Keratinocyte (primary cell): ENCODE measurements at regions not wholly inside any gene's neighbourhood (a gene's known extent, or its start where the extent isn't known, plus 50 kb on each side); places are given as distances from the start of the nearest gene placed in this dataset.

ENCODE experiments used
- DNase-seq: peaks from one replicate; pipeline ENCODE4 v3.0.0-alpha.2; 2011; ENCODE audit warnings: low read depth, missing footprints, low spot score
- FAIRE-seq: peaks from 2 replicates; lab custom pipeline; 2011; peaks lifted over from hg19 to GRCh38; lab: Jason Lieb, UNC
- H2AFZ ChIP-seq: 2 replicates; pipeline ENCODE4 v1.6.0; 2012; ENCODE audit warnings: low read length, control low read depth, inconsistent platforms; ENCODE audit not compliant: control insufficient read depth
- H3K27ac ChIP-seq: 2 replicates; pipeline ENCODE4 v1.5.1; 2011; ENCODE audit warnings: low read length; ENCODE audit not compliant: control insufficient read depth, insufficient read depth
- H3K27me3 ChIP-seq: 3 replicates; pipeline ENCODE4 v1.6.0; 2011; ENCODE audit warnings: low read length; ENCODE audit not compliant: control insufficient read depth, insufficient read depth; ENCODE audit errors: extremely low read depth
- H3K36me3 ChIP-seq, 2 experiments: 2 replicates in 1 of 2; 3 replicates in 1 of 2; pipeline ENCODE4 v1.5.1; 2011; ENCODE audit warnings: low read length in 2 of 2, mild to moderate bottlenecking in 1 of 2; ENCODE audit not compliant: control insufficient read depth in 2 of 2, insufficient read depth in 2 of 2; ENCODE audit errors: extremely low read depth in 1 of 2
- H3K4me1 ChIP-seq: 3 replicates; pipeline ENCODE4 v1.5.1; 2011; ENCODE audit warnings: low read length; ENCODE audit not compliant: control insufficient read depth, insufficient read depth; ENCODE audit errors: extremely low read depth
- H3K4me2 ChIP-seq: 3 replicates; pipeline ENCODE4 v1.6.0; 2011; ENCODE audit warnings: low read depth, low read length; ENCODE audit not compliant: control insufficient read depth, insufficient read depth; ENCODE audit errors: extremely low read depth
- H3K4me3 ChIP-seq, 3 experiments: fragments of 200-600 bp in 1 of 3; sonication (generic) in 1 of 3; 2 replicates in 2 of 3; 3 replicates in 1 of 3; pipeline ENCODE4 v1.5.1; 2011 to 2016; ENCODE audit warnings: low read length in 3 of 3, mild to moderate bottlenecking in 3 of 3, control low read depth in 2 of 3, inconsistent platforms in 1 of 3, low read depth in 1 of 3, mixed read lengths in 1 of 3, mixed run types in 1 of 3, moderate library complexity in 1 of 3; ENCODE audit not compliant: control insufficient read depth in 2 of 3, insufficient read depth in 2 of 3; ENCODE audit errors: extremely low read depth in 1 of 3
- H3K79me2 ChIP-seq: 2 replicates; pipeline ENCODE4 v1.6.0; 2012; ENCODE audit warnings: low read length; ENCODE audit not compliant: control insufficient read depth, insufficient read depth
- H3K9ac ChIP-seq: 3 replicates; pipeline ENCODE4 v1.6.0; 2011; ENCODE audit warnings: low read length; ENCODE audit not compliant: control insufficient read depth, insufficient read depth; ENCODE audit errors: extremely low read depth
- H3K9me1 ChIP-seq: 3 replicates; pipeline ENCODE4 v1.6.0; 2011; ENCODE audit warnings: low read length; ENCODE audit not compliant: control insufficient read depth, insufficient read depth; ENCODE audit errors: extremely low read depth
- H3K9me3 ChIP-seq: 2 replicates; pipeline ENCODE4 v1.5.1; 2012; ENCODE audit warnings: low read depth, low read length; ENCODE audit not compliant: control insufficient read depth
- H4K20me1 ChIP-seq: 3 replicates; pipeline ENCODE4 v1.6.0; 2011; ENCODE audit warnings: low read length; ENCODE audit not compliant: control insufficient read depth, insufficient read depth; ENCODE audit errors: extremely low read depth
- EZH2 ChIP-seq: IDR thresholded peaks from one replicate; pipeline ENCODE4 v1.6.1; 2012; ENCODE audit warnings: inconsistent platforms, mild to moderate bottlenecking, low read length, moderate library complexity
- dilution Hi-C: fragments of 300-500 bp; cut with MboI; formaldehyde crosslinking; loops from one replicate; pipeline ENCODE4 v1.7.0; 2020; ENCODE audit warnings: low sequenced_read_pairs; ENCODE audit not compliant: extremely low pct_ligation_motif_present
- TF ChIP-seq, protein P1 (sequence below), 3 experiments: IDR thresholded peaks in 1 of 3; conservative IDR thresholded peaks in 1 of 3; optimal IDR thresholded peaks in 1 of 3; 2 replicates in 2 of 3; 3 replicates in 1 of 3; pipeline versions ENCODE3 to v1.5.1; 2011; ENCODE audit warnings: low read length in 3 of 3, mild to moderate bottlenecking in 3 of 3, moderate library complexity in 2 of 3, control low read depth in 1 of 3, inconsistent platforms in 1 of 3; ENCODE audit not compliant: insufficient read depth in 2 of 3; ENCODE audit errors: extremely low read depth in 1 of 3

GRCh38 chr12:118513611-118514010, 137.3 kb downstream of the SUDS3 start:
- H4K20me1 ChIP-seq: no peaks in the 10 kb centered on the region
- H3K9me3 ChIP-seq: no peaks in the 10 kb centered on the region
- no peak overlapping the region for H3K9ac ChIP-seq
- no peaks in the 10 kb centered on the region for H3K36me3 ChIP-seq
- TF ChIP-seq, protein P1, sequence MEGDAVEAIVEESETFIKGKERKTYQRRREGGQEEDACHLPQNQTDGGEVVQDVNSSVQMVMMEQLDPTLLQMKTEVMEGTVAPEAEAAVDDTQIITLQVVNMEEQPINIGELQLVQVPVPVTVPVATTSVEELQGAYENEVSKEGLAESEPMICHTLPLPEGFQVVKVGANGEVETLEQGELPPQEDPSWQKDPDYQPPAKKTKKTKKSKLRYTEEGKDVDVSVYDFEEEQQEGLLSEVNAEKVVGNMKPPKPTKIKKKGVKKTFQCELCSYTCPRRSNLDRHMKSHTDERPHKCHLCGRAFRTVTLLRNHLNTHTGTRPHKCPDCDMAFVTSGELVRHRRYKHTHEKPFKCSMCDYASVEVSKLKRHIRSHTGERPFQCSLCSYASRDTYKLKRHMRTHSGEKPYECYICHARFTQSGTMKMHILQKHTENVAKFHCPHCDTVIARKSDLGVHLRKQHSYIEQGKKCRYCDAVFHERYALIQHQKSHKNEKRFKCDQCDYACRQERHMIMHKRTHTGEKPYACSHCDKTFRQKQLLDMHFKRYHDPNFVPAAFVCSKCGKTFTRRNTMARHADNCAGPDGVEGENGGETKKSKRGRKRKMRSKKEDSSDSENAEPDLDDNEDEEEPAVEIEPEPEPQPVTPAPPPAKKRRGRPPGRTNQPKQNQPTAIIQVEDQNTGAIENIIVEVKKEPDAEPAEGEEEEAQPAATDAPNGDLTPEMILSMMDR (optimal IDR thresholded peaks at IDR 0.05 in 1 of 3, IDR thresholded peaks at IDR 0.05 in 1 of 3, conservative IDR thresholded peaks at IDR 0.05 in 1 of 3; ENCODE audit: extremely low read depth in 1 of 3, insufficient read depth in 2 of 3, low read length in 3 of 3): no peak
- TF ChIP-seq EZH2: no peak
- no peaks in the 10 kb centered on the region for H3K4me1 ChIP-seq
- no peak overlapping the region for H3K4me2 ChIP-seq
- DNase-seq (no peak), FAIRE-seq (no peak)
- no peaks in the 10 kb centered on the region for H3K9me1 ChIP-seq
- H3K79me2 ChIP-seq: no peaks in the 10 kb centered on the region
- H3K27me3 ChIP-seq: no peaks in the 10 kb centered on the region
- H3K27ac ChIP-seq: no peak overlapping the region
- dilution Hi-C loops: no loop called here
- H3K4me3 ChIP-seq: no peak overlapping the region
- H2AFZ ChIP-seq: no peak overlapping the region

GRCh38 chr12:118514297-118514696, 137.9 kb downstream of the SUDS3 start:
- no peak overlapping the region for H3K4me2 ChIP-seq
- no peaks in the 10 kb centered on the region for H3K9me3 ChIP-seq
- no peaks in the 10 kb centered on the region for H3K79me2 ChIP-seq
- DNase-seq (no peak), FAIRE-seq (no peak)
- H3K4me3 ChIP-seq: no peak overlapping the region
- no peaks in the 10 kb centered on the region for H3K36me3 ChIP-seq
- no peak overlapping the region for H3K9ac ChIP-seq
- dilution Hi-C loops: no loop called here
- no peaks in the 10 kb centered on the region for H3K9me1 ChIP-seq
- H2AFZ ChIP-seq: no peak overlapping the region
- TF ChIP-seq, protein P1 (optimal IDR thresholded peaks at IDR 0.05 in 1 of 3, IDR thresholded peaks at IDR 0.05 in 1 of 3, conservative IDR thresholded peaks at IDR 0.05 in 1 of 3; ENCODE audit: extremely low read depth in 1 of 3, insufficient read depth in 2 of 3, low read length in 3 of 3): no peak
- no peak for TF ChIP-seq EZH2
- no peak overlapping the region for H3K27ac ChIP-seq
- H4K20me1 ChIP-seq: no peaks in the 10 kb centered on the region
- H3K27me3 ChIP-seq: no peaks in the 10 kb centered on the region
- no peaks in the 10 kb centered on the region for H3K4me1 ChIP-seq
